NCI-H82 treated with DMSO at 0.1 percent for 48 hours (cell line): ENCODE measurements at regions not wholly inside any gene's neighbourhood (a gene's known extent, or its start where the extent isn't known, plus 50 kb on each side); places are given as distances from the start of the nearest gene placed in this dataset.
"Not testable (repeated sequence)": the region's sequence is repeated elsewhere in the genome, so short reads cannot be mapped to it uniquely, and the experiment has no call there.

Experiments
- DNase-seq: peaks from one replicate; lab custom pipeline; 2025; ENCODE audit not compliant: unreplicated experiment; lab: John Stamatoyannopoulos, UW

DNA sequence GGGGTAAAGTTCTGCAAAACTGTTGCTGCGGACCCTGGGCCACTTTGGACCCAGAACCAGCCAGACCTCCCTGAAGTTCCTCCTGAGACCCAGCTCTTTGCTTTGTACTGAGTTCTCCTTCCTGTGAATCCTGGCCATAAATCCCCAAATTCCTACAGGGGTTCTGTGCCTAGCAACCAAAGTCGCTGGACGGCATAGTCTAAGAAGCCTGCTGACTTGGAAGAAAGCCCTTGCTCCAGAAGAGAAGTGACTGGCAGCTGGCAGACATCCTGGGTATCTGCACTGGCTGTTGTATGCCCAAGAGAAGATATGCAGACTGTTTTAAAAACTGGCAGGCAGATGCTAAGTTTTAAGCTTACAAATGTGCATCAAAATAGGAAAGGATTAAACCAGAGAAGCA is 99.9 kb upstream of the SLC24A4 start:
- no peak for DNase-seq

DNA sequence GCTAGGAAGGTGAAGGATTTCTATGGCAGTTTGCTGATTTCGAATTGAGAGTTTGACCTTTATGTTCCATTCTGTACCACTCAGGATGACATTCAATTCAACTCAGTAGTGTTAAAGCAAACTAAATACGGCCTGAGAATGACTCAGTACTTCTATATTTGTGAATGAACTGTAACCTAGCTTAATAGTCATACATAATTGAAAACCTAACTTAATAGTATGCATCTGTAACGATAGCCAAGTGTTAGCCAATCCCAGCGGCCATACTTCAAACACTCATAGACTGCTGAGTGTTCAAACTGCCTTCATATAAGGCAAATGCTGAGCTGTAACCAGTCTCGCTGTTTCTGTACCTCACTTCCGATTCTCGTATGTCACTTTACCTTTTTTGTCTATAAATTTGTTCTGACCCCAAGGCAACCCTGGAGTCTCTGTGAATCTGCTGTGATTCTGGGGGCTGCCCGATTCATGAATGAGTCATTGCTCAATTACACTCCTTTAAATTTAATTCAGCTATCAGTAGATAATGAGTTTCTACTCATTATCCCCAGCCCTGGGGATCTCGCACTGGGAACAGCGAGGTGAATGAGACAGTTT is 98.5 kb upstream of the SLC24A4 start:
- DNase-seq = no peak

DNA sequence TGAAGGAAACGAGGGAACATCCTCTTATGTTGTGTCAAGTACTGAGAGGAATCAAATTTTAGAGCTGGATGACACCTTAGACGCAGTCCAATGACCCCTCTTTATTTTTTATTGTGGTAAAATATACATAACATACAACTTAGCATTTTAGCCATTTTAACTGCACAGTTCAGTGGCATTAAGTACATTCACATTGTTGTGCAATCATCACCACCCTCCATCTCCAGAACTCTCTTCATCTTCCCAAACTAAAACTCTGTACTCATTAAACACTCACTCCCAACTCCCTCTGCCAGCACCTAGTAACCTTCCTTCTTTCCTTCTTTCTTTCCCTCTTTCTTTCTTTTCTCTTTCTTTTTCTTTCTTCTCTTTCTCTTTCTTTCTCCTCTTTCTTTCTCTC is 97.2 kb upstream of the SLC24A4 start:
- no peak for DNase-seq

DNA sequence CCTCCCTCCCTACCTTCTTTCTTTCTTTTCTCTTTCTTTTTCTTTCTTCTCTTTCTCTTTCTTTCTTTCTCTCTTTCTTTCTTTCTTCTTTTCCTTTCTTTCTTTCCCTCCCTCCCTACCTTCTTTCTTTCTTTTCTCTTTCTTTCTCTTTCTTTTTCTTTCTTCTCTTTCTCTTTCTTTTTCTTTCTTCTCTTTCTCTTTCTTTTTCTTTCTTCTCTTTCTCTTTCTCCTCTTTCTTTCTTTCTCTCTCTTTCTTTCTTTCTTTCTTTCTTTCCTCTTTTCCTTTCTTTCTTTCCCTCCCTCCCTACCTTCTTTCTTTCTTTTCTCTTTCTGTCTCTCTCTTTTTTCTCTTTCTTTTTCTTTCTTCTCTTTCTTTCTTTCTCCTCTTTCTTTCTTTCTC is 96.8 kb upstream of the SLC24A4 start:
- not testable (repeated sequence) for DNase-seq

DNA sequence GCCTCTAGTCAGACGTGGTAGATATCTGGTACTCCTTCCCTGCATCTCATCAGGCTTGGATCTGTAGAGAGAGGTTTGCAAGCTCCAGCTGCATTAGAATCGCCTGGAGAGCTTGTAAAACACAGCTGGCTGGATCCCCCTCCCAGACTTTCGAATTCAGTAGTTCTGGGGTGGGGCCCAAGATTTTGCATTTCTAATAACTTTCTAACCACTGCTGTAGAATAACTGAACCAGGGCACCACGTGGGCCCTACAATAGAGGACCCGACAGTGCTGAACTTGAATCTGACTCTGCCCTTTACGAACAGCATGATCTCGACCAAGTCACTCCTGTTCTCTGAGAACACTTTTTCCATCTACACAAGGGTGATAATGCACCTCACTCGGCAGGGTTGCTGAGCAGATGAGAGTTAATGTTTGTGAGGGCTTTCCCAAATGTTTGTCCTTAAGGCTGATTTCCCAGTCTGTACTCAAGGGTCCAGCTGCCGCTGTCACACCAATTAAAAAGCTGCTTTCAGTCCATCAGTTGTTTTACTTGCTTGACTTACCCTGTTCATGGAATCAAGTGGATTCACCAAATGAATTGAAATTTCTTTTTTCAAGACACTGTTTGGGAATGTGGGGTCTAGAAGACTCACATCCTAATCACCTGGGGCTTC is 86.6 kb upstream of the SLC24A4 start:
- DNase-seq = no peak

DNA sequence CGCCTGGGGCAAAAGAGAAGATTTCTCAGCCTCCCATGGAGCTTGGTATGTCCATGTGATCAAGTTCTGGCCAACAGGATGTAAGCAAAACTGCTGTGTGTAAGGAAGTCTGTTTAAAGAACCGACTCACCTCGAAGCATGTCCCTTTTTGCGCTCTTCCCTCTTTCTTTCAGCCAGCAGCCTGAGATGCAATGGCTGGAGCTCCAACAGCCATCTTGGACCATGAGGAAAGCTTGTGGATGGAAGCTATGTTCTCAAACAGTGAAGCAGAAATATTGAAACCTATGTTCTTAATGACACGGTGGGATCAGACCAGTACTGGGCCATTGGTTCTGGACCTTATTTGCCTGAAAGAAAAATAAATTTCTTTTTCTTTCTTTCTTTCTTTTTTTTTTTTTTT is 82.3 kb upstream of the SLC24A4 start:
- DNase-seq = no peak

DNA sequence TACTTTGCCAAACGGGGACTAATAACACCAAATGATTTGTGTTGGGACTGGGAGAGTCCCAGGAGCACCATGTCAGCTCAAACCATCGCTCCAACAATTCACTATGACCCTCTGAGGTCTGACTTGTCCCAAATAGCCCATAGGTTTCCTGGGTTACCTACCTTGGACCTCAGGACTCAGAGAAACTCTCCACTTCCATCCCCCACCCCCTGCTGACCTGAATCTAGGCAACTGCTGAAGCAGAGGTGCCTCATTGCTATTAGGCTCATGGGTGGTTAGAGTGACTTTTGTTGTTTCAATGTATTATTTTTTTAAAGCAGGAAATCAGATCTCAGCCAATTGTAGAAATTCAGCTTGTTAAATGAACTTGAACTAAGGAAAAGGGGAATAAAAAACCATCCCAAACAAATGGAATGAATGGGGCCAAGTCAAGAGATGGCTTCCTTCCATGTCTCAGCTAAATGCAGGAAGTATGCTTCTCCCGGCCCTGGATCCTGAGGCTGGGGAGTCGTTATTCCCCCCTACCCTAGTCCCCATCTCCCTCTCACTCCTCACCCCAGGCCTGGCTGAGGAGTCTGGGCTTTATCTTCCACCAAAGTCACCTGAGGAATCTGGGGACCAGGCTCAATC is 80.9 kb upstream of the SLC24A4 start:
- DNase-seq = no peak

DNA sequence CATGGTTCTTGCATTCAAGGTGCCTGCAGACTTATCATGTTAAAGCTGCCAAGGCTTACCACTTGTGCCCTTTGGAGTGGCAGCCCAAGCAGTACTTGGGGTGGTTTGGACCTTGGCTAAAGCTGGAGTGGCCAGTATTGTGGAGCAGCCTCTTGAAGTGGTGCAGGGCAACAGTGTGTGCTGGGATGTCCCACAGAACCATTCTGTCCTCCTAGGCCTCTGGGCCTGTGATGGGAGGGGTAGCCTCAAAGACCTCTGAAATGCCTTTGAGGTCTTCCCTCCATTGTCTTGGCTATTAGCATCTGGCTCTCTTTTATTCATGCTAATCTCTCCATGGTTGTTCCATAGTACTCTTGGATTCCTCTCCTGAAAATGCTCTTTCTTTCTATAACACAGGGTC is 78.2 kb upstream of the SLC24A4 start:
- DNase-seq = no peak

DNA sequence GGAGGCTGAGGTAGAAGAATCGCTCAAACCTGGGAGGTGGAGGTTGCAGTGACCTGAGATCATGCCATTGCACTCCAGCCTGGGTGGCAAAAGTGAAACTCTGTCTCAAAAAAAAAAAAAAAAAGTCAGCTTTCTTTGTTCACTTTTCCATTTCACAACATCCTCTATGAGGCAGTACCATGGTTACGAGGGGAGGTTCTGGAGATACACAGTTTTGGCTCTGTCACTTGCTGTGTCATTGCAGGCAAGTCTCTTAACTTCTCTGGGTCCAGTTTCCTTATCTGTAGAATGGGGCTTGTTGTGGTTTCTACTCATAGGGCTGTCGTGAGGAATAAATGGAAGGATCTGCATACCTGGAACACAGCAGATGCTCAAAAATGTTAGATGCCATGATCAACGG is 75.6 kb upstream of the SLC24A4 start:
- DNase-seq = no peak

DNA sequence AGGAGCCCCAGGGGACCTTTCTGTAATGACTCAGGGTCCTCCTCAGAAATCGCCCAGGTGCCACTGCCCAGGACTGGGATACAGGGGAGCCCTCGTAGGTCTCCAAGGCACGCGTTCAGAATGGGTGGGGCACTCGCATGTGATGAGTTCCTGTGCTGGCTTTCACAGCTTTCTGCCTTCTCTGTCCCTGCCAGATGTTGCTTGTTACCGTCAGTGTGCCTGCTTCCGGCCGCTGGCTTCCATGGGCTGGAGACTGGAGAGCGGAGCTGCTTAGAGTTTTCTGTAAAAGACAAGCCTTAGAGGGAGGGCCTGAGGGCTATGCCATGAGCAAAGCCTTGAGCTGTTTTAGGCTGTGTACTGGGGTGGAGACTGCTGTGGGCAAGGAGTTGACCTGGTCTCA is 75.0 kb upstream of the SLC24A4 start:
- no peak for DNase-seq

DNA sequence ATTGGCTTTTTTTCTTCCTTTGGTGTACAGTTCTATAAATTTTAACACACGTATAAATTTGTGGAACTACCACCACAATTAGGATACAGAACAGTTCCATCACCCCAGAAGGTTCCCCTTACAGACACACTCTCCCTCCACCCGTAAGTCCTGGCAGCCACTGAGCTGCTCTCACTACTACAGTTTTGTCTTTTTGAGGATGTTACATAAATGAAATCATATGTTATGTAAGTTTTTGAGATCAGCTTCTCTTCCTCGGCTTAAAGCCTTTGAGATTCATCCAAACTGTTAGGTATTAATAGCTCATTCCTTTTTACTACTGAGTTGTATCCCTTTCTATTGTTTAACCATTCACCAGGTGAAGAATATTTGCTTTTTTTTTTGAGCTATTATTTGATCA is 74.3 kb upstream of the SLC24A4 start:
- no peak for DNase-seq

DNA sequence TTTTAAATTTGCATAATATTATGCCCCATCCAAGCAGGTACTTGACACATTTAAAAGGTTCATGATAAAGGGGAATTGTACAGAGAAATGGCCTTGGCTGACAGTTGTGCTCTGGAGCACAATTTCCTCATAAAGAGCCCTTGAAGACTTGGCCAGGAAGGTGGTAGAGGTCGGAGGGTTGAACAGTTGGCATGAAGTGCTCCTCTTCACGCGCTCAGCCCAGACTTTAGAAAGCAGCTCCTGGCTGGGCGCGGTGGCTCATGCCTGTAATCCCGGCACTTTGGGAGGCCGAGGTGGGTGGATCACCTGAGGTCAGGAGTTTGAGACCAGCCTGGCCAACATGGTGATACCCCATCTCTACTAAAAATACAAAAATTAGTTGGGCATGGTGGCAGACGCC is 72.6 kb upstream of the SLC24A4 start:
- DNase-seq = not testable (repeated sequence)

DNA sequence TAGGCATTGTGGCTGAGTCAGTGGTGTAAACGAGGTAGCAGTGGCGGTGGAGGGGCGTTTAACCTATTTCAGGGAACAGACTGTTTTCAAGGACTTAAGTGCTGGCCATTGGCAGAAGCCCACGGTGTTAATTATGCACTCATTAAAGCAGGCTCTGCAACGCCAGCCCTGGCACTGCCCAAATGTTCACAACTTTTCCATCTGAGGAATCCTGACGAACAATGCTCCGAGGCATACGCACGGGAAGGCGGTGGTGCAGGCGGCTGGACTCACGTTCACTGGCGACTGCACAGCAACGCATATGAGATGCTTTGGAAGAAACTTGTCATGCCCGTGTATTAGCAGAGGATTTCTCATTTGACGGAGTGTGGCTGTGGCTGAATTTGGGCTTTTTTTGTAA is 70.6 kb upstream of the SLC24A4 start:
- DNase-seq = no peak

DNA sequence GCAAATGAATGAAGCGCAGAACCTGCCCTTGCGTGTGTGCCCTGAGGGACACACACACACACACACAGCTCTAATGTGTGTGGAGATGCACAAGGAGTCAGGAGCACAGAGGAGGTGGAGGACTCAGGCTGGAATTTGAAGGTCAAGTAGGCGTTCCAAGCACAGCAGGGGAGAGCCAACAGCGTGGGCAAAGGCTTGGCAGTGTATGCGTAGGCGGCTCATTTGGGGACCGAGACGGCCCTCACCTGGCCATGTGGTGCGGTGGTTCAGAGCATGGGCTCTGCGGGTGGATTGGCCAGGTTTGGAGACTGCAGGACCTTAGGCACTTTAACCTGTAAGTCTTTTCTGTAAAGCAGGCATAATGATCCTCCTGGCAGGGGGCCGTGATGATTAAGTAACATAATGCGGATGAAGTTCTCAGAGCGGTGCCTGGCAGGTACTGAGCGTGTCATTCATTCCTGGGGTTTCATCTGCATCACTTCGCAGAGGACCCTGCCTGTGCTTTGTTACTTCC is 69.5 kb upstream of the SLC24A4 start:
- no peak for DNase-seq

DNA sequence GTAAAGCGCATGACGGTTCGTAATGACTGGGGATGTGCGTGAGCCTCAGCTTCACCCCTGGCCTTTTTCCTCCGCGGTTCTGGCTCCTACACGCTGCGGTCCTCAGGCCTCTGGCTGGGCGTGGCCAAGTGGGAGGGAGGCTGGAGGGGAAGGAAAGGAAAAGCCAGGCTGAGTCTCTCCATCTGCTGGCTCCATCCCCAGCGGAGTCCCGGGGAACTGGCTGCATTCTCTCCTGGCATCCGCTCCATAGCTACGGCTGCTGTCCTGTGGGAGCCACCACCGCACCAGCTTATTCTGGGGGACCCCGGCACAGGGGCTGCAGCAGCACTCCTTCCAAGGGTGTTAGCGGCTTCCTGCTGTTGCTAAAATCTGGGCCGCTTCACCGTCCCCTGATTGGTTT is 68.2 kb upstream of the SLC24A4 start:
- DNase-seq = no peak

DNA sequence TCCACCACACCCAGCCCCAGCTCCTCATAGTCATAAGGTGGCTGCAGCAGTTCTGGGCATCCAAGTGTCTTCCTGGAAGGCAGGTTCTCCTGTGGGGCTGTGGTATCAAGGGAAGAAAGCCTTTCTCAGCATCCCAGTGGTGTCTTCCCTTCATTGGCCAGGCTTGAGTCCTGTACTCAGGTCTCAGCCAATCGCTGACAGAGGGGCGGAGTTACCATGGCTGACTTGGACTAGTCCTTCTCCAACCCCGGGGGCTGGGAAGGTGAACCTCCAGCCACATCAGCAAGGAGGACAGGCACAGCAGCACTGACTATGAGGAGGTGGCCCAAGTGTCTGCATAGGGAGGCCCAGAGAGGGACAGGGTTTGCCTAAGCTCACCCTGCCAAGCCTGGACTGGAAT is 64.0 kb upstream of the SLC24A4 start:
- DNase-seq = no peak

DNA sequence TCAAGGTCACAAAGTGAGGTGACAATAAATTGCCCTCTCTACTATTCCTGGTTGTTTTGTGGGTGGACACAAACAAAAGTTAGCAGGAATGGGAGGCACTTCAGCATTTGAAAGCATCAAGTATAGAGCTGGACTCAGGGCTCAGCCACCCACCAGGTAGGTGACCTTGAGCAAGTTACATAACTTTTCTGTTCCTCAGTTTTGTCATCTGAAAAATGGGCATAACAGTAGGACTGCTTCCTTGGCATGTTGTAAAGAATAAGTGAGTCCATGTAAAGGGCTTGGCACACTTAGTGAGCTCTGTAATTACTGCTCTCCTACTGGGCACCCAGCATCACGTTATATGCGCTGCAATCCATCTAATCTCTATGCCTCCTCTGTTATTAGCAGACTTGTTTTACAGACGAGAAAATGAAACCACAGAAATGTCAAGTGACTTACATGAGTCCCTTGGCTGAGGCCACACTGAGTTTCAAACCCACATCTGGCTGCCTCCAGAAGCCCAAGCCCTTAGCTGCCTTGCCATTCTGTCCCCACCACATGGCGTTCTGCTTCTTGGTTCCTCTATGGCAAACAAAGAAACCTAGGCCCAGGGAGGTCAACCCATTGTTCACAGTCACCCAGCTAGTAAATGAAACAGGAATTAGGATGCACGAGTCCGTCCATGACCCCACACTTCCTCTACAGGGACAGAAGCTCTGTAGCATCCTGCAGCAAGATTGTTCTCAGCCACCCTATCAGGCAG is 63.2 kb upstream of the SLC24A4 start:
- no peak for DNase-seq

DNA sequence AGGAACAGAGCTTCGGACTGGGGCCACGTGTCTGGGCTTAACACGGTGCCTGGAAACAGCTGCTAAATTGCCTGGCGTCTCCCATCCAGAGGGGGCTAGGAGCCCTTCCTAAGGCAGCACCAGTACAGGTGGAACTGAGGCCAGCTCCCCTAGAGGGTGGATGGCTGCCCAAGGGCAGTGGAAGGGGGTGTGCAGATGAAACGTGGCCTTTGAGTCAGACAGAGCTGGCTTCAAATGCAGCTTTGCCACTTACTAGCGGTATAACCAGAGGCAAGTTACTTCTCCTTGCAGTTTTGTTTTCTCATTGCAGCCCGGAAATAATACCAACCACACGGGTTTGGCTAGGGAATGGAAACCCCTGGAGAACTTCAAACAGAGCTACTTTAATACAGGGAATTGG is 59.3 kb upstream of the SLC24A4 start:
- no peak for DNase-seq

DNA sequence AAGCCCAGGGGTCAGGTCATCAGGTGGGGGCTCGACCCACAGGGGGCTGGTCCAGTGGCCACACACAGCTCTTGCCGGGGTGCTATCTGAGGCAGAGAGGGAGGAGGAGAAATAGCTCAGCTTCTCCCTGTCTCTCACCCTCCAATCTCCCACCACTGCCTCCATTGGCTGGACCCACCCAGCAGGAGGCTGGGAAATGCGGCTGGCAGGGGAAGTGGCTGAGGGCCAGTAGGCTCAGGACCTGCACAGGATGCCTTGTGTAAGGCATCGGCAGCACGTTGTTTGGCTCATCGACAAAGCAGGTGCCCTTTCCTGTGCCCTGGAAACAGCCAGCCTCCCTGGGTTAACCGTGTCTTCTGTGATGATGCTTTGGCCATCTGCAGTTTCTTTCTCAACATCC is 58.8 kb upstream of the SLC24A4 start:
- DNase-seq = no peak

DNA sequence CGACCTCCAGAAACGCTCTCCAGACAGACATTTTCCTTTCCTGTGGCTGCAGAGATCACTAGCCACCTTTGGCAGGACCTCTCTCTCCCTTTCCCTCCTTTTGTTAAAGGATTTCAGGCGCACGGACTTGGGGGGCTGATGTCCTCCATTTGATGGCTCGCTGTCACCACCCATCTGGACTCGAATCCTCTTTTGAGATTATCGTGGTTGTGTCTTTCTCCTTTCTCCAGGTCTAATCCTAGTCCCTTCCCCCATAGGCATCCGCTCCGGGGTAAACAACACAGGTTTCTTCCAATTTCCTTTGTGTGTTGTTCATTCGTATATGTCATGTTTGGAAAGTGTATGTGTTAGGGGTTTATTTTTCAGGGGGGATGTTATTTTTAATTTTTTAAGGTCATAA is 56.7 kb upstream of the SLC24A4 start:
- DNase-seq = peak; percentile 81
